ENCODE measurements at regions not wholly inside any gene's neighbourhood (a gene's known extent, or its start where the extent isn't known, plus 50 kb on each side); places are given as distances from the start of the nearest gene placed in this dataset.

- TF ChIP-seq POLR2A (IDR thresholded peaks at IDR 0.05; ENCODE audit: extremely low read depth, insufficient read length) (no peak), CTCF (IDR thresholded peaks at IDR 0.05; ENCODE audit: low read depth, low read length) (no peak), MAX (IDR thresholded peaks at IDR 0.05; ENCODE audit: low read depth, low read length) (no peak)
Observed at GRCh38 chr2:122277956-122278355, 522.5 kb downstream of the TSN start.
